ENCODE measurements at regions not wholly inside any gene's neighbourhood (a gene's known extent, or its start where the extent isn't known, plus 50 kb on each side); places are given as distances from the start of the nearest gene placed in this dataset.

DNA sequence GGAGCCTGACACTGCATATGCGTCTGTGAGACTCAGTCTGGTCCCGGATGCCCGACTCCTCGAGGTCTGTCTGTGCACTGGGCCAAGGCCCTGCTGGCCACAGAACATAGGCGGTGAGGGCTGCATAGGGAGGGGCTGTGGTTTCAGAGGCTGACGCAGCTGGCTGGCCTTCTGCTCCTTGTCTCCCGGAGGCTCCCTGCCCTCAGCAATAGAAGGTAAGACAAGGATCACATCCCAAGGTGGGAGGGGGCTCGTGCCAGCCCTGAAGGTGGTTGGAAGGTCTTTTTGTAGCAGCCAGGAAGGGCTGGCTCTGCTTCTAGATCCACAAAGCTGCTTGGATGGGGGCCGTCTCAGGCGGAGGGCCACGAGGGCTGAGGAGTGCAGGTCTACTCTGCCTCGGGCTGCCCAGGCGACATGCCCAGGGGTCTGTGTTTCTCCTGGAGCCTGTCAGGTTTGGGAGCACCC is 239.8 kb upstream of the SULF2 start (continued):
- TF ChIP-seq MEF2D (CRISPR knock-in tag; IDR thresholded peaks at IDR 0.05) (no peak), RBAK (CRISPR knock-in tag; IDR thresholded peaks at IDR 0.05) (no peak), ELF3 (CRISPR knock-in tag; IDR thresholded peaks at IDR 0.05) (no peak), MED8 (CRISPR knock-in tag; IDR thresholded peaks at IDR 0.05; ENCODE audit: insufficient replicate concordance) (no peak), ZFX (CRISPR knock-in tag; IDR thresholded peaks at IDR 0.05; ENCODE audit: low read depth) (peak; percentile 27; the same call in 1 of the 2 replicates), ZFY (CRISPR knock-in tag; IDR thresholded peaks at IDR 0.05) (0 out of 2 replicates have a peak, but pooled peaks have one; percentile 16), SRSF1 (optimal IDR thresholded peaks at IDR 0.05; ENCODE audit: low read depth, low read length) (no peak), THYN1 (CRISPR knock-in tag; IDR thresholded peaks at IDR 0.05; ENCODE audit: borderline replicate concordance, low read depth) (no peak)
- TF ChIP-seq, protein P1, sequence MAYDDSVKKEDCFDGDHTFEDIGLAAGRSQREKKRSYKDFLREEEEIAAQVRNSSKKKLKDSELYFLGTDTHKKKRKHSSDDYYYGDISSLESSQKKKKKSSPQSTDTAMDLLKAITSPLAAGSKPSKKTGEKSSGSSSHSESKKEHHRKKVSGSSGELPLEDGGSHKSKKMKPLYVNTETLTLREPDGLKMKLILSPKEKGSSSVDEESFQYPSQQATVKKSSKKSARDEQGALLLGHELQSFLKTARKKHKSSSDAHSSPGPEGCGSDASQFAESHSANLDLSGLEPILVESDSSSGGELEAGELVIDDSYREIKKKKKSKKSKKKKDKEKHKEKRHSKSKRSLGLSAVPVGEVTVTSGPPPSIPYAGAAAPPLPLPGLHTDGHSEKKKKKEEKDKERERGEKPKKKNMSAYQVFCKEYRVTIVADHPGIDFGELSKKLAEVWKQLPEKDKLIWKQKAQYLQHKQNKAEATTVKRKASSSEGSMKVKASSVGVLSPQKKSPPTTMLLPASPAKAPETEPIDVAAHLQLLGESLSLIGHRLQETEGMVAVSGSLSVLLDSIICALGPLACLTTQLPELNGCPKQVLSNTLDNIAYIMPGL (CRISPR knock-in tag; IDR thresholded peaks at IDR 0.05; ENCODE audit: borderline replicate concordance in 1 of 2, low read depth in 1 of 2), result no peak
- TF ChIP-seq, protein P2, sequence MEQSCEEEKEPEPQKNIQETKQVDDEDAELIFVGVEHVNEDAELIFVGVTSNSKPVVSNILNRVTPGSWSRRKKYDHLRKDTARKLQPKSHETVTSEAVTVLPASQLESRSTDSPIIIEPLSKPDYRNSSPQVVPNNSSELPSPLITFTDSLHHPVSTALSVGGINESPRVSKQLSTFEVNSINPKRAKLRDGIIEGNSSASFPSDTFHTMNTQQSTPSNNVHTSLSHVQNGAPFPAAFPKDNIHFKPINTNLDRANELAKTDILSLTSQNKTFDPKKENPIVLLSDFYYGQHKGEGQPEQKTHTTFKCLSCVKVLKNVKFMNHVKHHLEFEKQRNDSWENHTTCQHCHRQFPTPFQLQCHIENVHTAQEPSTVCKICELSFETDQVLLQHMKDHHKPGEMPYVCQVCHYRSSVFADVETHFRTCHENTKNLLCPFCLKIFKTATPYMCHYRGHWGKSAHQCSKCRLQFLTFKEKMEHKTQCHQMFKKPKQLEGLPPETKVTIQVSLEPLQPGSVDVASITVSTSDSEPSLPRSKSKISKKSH (CRISPR knock-in tag; IDR thresholded peaks at IDR 0.05; ENCODE audit: borderline replicate concordance), result 0 out of 2 replicates have a peak, but pooled peaks have one; percentile 35

DNA sequence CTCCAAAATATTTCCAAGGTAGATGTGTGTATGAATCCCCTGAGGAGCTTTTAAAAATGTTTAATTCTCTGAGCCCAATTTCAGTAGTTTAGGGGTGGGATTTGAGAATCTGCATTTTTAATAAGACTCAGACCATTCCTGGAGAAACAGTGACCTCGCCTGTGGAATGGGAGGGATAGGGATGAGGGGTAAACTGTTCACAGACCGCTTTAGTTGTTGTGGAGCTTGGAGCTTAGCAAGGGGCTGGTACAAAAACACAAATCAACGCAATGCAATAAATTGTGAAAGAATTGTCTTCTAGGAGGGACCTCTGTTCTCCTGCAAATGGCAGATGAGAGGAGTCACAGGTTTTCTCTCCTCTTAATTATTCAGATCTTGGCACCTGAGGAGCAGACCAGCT is 239.3 kb upstream of the SULF2 start:
- Histone ChIP-seq H3K9ac (ENCODE audit: insufficient read depth, low read depth, low read length) (no peak overlapping the region), H3K4me3 (replicated peaks in 1 of 3; ENCODE audit: insufficient read depth in 1 of 3, low read depth in 2 of 3, low read length in 3 of 3) (no peak overlapping the region), H4K20me1 (ENCODE audit: insufficient read depth, low read length) (no peaks in the 10 kb centered on the region), H2AFZ (ENCODE audit: low read length) (no peak overlapping the region), H3K79me2 (ENCODE audit: insufficient read depth, low read length) (no peaks in the 10 kb centered on the region), H3K27me3 (ENCODE audit: control insufficient read depth in 1 of 2, insufficient read depth in 2 of 2, low read length in 2 of 2) (peaks cover 1 to 33% of the 10 kb centered on the region in 2 experiments; a peak in 2 of 5 replicates), H3K4me1 (ENCODE audit: insufficient read depth, low read length) (no peaks in the 10 kb centered on the region), H3K27ac (ENCODE audit: extremely low read length, insufficient read depth, low read length) (no peak overlapping the region), H3K36me3 (replicated peaks in 1 of 2; ENCODE audit: control insufficient read depth in 1 of 2, insufficient read depth in 2 of 2, low read length in 2 of 2) (no peaks in the 10 kb centered on the region), H3K4me2 (ENCODE audit: low read depth, low read length) (no peak overlapping the region), H3K9me3 (ENCODE audit: low read length) (no peaks in the 10 kb centered on the region)
- ChIA-PET CTCF (ENCODE audit: low intra/inter-chr PET ratio, low total read pairs) (no interaction called here), POLR2A (no interaction called here)
- DNase-seq (ENCODE audit: low spot score), result no peak
- ATAC-seq, result no peak
- in situ Hi-C loops (cut with HindIII; ENCODE audit: extremely low pct_ligation_motif_present, low pct_unique_long_range_greater_than_20kb), result no loop called here
- TF ChIP-seq ISX (CRISPR knock-in tag; conservative IDR thresholded peaks at IDR 0.05) (no peak), STAG1 (CRISPR knock-in tag; IDR thresholded peaks at IDR 0.05) (peak; percentile 33), XRCC5 (optimal IDR thresholded peaks at IDR 0.05; ENCODE audit: low read length) (no peak), MED8 (CRISPR knock-in tag; IDR thresholded peaks at IDR 0.05; ENCODE audit: insufficient replicate concordance) (no peak)
- intact Hi-C loops (cut with micrococcal nuclease; ENCODE audit: unreplicated experiment), result no loop called here
- 48% methylated on average over 3 of the region's 3 CpGs for WGBS (ENCODE audit: low lambda C conversion rate)
- no TSS peak for BruUV-seq (replicated peaks)
- no peak for FAIRE-seq
